HG03571 (cell line): ENCODE measurements at regions not wholly inside any gene's neighbourhood (a gene's known extent, or its start where the extent isn't known, plus 50 kb on each side); places are given as distances from the start of the nearest gene placed in this dataset.
"Not testable (repeated sequence)": the region's sequence is repeated elsewhere in the genome, so short reads cannot be mapped to it uniquely, and the experiment has no call there.

Source experiments
- ATAC-seq: cut with Tn5 transposase; IDR thresholded peaks from one replicate; pipeline ENCODE4 v1.9.1; 2021; ENCODE audit not compliant: unreplicated experiment

GRCh38 chr6:141513830-141514229 lies 618.9 kb upstream of the GJE1 start:
- ATAC-seq, result no peak

DNA sequence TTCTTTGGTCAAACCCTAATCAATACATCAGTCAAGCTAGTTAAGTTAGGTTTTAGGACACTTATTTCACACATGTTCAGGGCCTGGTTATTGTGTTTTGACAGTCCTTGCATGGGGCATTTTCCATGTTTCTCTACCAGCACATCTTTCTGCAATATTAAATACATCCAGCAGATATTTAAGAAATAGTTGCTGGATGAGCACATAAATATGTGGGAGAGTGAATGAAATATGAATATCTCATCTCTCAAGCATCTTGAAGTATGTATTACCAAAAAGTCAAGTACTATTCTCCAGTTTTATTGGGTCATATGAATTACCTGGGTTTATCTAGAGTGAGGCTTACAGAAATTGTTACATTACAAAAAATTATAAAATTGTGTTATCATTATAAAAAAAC lies 621.9 kb upstream of the GJE1 start:
- no peak for ATAC-seq

DNA sequence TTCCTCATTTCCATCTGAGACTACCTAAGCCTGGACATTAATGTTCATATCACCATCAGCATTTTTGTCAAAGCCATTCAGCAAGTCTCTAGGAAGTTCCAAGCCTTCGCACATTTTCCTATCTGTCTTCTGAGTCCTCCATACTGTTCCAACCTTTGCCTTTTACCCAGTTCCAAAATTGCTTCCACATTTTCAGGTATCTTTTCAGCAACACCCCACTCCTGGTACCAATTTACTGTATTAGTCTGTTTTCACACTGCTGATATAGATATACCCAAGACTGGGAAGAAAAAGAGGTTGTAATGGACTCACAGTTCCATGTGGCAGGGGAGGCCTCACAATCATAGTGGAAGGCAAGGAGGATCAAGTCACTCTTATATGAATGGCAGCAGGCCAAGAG lies 626.7 kb upstream of the GJE1 start:
- not testable (repeated sequence) for ATAC-seq

- not testable (repeated sequence) for ATAC-seq
Measured at GRCh38 chr6:141504318-141504717, 628.4 kb upstream of the GJE1 start.

- ATAC-seq, result no peak
Measured at GRCh38 chr6:141501616-141502015, 631.1 kb upstream of the GJE1 start.

DNA sequence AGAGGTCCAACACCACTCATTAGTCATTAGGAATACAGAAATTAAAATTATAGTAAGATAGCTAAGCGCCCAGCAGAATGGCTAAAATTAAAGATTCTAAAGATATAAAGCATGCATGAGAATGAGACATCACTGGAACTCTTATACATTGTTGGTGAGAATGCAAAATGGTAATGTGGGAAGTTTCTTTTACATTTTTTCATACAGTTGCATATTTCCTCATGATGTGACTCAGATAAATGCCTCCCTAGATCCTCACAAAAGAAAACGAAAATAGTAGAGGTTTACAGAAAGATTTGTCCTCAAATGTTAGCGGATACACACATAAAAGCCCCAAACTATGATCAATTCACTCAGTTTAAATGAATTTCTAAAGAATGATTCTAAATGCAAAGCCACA lies 633.7 kb upstream of the GJE1 start:
- ATAC-seq, result no peak

DNA sequence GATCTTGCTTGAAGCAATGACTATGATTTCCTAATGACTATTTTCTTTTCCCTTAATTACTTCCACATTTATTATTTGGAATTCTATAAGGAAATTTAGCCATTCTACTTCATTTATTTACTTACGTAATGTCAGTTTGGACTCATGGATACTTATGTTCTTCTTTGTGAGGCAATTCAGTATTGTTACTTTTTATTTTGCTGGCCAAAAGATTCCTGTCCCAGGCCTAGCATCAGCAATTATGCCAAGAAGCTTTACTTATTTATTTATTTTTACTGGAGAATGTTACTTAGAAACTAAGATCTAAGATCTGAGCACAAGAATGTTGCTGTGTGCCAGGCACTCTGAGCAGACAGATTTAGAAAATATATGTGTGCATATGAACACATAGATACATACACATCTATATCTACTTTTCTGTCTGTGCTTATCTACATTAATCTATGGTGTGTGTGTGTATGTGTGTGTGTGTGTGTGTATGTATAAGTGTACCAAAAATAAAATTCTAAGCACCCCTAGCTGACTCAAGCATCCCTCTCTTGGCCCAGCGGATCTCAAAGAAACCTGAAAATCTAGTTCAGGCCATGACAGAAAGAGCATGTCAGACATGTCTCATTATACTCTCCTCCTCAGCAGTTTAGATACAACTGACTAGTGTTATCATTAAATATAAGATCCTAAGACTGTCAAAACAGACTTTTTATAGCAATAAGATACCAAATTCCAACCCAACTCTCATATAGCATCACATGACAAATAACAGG lies 640.0 kb upstream of the GJE1 start:
- ATAC-seq, result no peak

- ATAC-seq, result no peak
Measured at GRCh38 chr6:141491684-141492083, 641.0 kb upstream of the GJE1 start.

GRCh38 chr6:141490982-141491381 lies 641.7 kb upstream of the GJE1 start:
- no peak for ATAC-seq

DNA sequence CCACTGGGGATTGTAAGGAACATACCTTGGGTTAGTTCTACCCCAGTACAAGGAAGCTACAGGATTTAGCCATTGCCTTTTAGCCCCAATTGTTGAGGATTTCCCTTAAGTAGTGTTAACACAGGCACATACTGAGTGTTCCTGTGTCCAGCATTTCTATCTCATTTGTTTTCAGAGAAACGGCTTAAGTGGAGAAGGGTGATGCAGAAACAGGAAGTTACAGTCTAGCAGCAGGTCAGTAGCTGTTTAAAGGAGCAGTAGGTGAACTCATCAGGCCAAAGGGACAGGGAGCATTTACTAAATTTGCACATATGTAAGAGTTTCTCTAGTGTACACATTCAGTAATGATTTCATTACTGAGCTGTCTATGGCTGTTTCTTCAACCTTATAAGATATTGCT lies 644.2 kb upstream of the GJE1 start:
- ATAC-seq, result peak; percentile 33

DNA sequence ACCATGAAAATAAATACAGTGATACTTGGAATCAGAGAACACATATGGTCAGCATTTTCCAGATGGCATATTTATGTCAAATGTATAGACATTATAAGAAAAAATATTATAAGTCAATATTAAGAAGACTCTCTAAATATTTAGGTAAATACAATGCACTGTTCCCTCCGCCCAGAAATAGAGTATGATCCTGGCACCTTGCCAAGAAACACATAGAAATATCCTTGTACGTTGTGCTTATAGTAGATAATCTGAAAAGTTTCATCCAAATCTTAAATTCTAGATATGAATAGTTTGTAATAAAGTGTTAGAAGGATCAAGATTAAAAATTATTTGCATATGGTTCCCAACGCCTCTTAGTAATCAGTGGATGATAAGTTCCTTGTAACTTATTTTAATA lies 645.8 kb upstream of the GJE1 start:
- ATAC-seq, result no peak

DNA sequence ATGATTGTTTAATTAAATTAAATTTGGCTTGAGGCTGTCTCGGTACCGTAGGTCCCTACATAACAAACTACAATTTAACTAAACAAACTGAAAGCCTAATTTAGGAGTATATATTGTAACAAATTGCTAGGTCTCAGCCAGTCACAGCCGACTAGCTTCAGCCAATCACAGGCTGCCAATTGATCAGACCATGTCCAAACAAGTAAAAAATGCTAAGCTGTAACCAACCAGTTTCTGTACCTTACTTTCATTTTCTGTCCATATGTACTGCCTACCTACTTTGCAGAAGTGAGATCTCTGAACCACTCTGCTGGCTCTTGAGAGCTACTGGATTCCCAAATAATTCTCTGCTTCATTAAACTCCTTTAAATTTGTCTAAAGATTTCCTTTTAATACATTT lies 648.0 kb upstream of the GJE1 start:
- ATAC-seq, result peak; percentile 79

- ATAC-seq, result peak; percentile 90
Measured at GRCh38 chr6:141483598-141484061, 649.1 kb upstream of the GJE1 start.

GRCh38 chr6:141482796-141483597 lies 649.7 kb upstream of the GJE1 start:
- peak; percentile 1 for ATAC-seq

DNA sequence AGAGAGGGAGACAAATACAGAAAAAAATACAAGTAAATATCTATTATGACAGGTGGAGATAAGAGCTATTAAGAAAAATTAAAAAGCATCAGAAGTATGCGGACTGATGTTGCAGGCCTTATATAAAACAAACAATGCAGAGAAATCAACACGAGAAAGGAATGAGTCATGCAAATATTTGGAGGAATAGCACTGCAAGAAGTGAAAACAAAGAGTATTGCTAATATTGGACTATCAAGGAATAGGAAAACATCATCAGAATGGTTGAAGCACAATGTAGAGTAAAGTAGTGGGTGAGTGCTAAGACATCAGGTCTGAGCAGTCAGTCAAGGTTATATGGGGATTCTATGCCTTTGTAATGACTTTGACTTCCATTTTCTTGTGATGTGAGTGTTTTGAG lies 657.5 kb upstream of the GJE1 start:
- ATAC-seq, result no peak

DNA sequence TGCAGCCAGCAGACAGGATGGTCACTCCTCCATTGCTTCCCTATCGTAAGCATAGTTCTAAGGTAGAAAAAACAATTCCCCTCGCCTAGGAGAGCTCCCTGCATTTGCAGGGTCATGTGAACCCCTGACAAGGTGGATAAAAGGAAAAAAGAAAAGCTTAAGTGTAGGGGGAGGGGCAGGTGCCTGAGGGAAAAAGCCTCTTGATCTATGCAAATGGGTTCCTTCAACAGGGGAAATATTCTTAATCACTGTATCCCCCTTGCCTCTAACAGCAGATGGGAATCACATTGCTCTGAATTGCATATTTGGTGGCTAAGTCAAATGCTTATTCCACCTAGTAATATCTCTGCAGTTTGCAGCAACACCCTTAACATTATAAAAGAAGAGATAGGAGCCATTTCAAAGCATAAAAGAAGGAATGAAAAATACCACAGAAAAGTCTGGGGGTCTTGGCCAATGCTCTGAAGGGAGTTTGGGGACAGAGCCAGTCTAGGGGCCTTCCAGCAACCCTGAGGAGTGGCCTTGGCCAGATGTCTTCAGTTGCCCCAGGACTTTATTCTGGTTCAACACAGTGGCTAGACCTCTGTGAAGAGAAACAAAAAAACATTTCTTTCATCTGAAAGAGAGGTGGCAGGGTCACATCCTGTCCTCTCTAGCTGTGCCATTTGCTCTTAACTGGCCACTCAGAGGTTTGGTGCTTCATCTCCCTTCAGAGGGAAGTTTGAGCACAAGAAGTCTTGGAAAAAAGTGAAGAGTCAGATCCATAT lies 660.4 kb upstream of the GJE1 start:
- no peak for ATAC-seq

GRCh38 chr6:141470810-141471209 lies 661.9 kb upstream of the GJE1 start:
- ATAC-seq, result no peak

DNA sequence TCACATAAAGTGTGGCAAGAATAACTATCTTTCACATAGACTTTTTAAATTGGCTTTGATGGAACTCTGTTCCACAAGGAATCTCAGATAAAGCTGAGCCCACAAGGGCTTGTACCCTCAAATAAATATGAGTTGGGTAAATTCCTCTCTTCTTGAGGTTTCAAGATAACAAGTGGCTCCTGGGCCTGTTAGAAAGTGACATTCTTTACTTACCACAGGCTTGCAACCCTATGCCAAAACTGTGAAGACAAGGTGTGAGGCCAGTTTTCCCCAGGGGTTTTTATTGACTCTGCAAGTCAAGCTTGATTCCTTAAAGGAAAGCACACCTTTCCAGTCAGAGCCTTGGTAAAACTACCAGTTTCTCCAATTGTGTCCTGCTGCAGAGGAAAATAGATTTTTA lies 664.8 kb upstream of the GJE1 start:
- ATAC-seq, result no peak

DNA sequence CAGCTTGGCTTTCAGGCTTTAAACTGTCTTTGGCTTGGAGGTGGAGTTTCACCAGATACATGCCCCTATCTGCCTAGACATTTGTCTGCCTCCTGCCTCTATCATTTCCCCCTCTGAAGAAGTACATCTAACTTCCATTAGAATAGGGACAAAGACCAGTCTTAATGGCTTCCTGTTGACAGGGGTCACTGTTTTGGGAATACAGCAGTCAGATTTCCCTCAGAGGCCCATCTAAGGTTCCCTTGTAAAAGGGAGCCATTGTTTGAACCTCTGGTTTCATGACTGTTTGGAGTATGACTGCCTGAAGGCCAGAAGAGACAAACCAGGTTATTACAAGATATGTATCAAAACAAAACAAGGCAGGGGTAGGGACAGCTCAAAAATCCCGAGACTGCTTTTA lies 665.7 kb upstream of the GJE1 start:
- ATAC-seq, result no peak

- ATAC-seq, result no peak
Measured at GRCh38 chr6:141464896-141465295, 667.8 kb upstream of the GJE1 start.

DNA sequence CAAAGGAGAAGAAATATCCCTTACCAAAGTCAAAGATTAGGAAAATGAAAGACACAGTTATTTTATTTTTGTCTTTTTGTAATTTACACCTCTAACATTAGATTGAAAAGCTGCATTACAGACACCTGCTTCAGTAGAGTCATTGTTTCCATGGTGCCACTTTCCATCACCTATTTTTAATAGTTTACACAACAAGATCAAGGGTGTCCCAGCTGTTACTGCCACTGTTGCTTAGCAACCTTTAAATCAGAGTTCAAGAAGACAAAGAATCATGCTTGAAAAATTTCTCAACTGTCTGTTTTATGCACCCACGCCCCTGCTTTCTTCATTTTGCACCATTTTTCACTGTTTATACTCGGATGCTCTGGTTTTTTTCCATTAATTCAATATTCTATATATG lies 668.2 kb upstream of the GJE1 start:
- ATAC-seq, result peak; percentile 65
